Activated CD8-positive, alpha-beta memory T cell treated with anti-CD3 and anti-CD28 coated beads, Interleukin-2, amount 10 ng/mL, durations not matched to agents 7 days and 5 days (primary cell): ENCODE measurements at regions not wholly inside any gene's neighbourhood (a gene's known extent, or its start where the extent isn't known, plus 50 kb on each side); places are given as distances from the start of the nearest gene placed in this dataset.

Experiments
- ATAC-seq: fragments of 150-1000 bp; cut with Tn5 transposase; one replicate; pipeline ENCODE4 v1.10.0; 2021; ENCODE audit warnings: moderate library complexity
- CTCF ChIA-PET: fragments of 350-600 bp; sonication (Branson Sonifier 250); formaldehyde crosslinking; loops from one replicate; lab custom pipeline; 2021; ENCODE audit warnings: antibody characterized with exemption; lab: Charles Lee
- DNase-seq: peaks from one replicate; pipeline ENCODE4 v3.0.0-alpha.2; 2020
- H3K27ac Mint-ChIP-seq: one replicate; pipeline ENCODE4 v1.8.0; 2021; ENCODE audit warnings: mild to moderate bottlenecking, mixed read lengths
- H3K27me3 Mint-ChIP-seq: one replicate; pipeline ENCODE4 v1.8.0; 2021; ENCODE audit warnings: mixed read lengths
- H3K36me3 Mint-ChIP-seq: one replicate; pipeline ENCODE4 v1.8.0; 2021; ENCODE audit warnings: mild to moderate bottlenecking, mixed read lengths
- H3K4me1 Mint-ChIP-seq: one replicate; pipeline ENCODE4 v1.8.0; 2021; ENCODE audit warnings: mixed read lengths
- H3K4me3 Mint-ChIP-seq: one replicate; pipeline ENCODE4 v1.8.0; 2021; ENCODE audit warnings: mild to moderate bottlenecking, moderate library complexity, mixed read lengths
- H3K9me3 Mint-ChIP-seq: one replicate; pipeline ENCODE4 v1.8.0; 2022; ENCODE audit warnings: low read depth, mixed read lengths

DNA sequence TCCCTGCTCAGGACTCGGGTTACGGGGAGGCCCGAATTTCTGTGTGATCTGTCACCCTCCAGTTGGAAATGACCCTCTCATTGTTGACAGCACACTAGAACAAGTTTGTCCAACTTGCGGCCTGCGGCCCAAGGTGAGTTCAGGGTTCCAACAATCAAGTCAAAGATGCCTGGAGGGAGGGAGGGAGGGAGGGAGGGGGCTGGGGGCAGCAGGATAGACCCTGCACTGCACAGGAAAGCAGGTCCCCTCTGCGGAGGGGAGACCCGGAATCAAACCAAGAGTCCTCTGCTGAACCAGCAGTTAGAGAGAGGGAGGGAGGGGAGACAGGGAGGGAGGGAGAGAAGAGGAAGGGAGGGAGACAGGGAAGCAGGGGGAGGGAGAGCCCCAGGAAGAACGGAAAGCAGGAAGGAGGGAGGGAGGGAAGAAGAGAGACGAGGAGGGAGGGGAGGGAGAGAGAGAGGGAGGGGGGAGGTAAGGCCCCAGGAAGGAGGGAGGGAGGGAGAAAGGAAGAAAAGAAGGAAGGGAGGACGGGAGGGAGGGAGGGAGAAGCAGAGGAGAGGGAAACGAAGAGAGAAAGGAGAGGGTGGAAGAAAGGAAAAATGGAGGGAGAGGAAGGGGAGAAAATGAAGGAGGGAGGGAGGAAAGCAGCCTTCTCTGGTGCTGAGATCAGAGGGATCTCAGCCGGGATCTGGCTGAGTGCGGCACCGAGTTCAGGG lies 96.7 kb upstream of the CDH5 start:
- H3K27me3 Mint-ChIP-seq: peaks cover 39% of the 10 kb centered on the region

DNA sequence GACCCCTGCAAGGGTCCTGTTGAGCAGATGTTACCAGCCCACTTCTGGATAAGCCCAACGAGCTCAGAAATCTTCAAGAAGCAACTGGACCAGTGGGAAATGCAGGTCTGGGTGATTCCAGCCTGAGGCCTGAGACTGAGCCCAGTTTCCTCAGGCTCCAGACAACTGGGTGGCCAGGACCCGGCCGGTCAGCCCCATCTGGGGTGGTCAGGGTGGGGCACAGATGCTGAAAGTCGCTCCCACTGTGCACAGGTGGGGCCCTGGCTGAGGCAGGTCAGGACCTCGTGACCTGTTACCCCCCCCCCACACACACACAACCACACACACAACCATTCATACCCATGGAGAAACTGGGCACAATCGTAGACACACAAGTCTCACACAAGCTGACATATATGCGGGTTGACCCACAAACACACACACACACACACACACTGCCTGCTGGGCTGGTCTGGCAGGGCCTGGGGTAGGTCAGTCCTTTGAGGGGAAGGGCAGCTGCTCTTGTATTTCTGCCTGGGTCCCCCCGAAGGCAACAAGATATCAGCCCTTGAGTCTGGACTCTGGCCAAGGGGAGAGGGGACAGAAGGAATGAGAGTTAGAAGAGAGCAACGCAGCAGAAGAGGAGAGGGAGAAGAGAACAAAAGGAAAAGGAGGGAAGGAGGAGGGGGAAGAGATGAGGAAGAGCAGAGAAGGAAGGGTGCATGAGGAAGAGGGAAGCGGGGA lies 99.0 kb upstream of the CDH5 start:
- CTCF ChIA-PET: no interaction called here
- Mint-ChIP-seq H3K9me3 (no peaks in the 10 kb centered on the region), H3K4me1 (peaks cover 5% of the 10 kb centered on the region), H3K36me3 (no peaks in the 10 kb centered on the region), H3K4me3 (no peak overlapping the region), H3K27me3 (peaks cover 39% of the 10 kb centered on the region), H3K27ac (no peak overlapping the region)
- ATAC-seq (no peak), DNase-seq (peak; percentile 5)

More for the DNA sequence above, 96.7 kb upstream of the CDH5 start:
- no peak overlapping the region for H3K27ac Mint-ChIP-seq
- H3K36me3 Mint-ChIP-seq: no peaks in the 10 kb centered on the region
- DNase-seq (no peak), ATAC-seq (no peak)
- peaks cover 7% of the 10 kb centered on the region for H3K4me1 Mint-ChIP-seq
- H3K4me3 Mint-ChIP-seq: no peak overlapping the region
- CTCF ChIA-PET: interaction anchor here (1.8 kb wide), 1 partner anchor 9 kb away, joined by 3 read pairs; no protein-coding TSS in a partner anchor
- no peaks in the 10 kb centered on the region for H3K9me3 Mint-ChIP-seq

DNA sequence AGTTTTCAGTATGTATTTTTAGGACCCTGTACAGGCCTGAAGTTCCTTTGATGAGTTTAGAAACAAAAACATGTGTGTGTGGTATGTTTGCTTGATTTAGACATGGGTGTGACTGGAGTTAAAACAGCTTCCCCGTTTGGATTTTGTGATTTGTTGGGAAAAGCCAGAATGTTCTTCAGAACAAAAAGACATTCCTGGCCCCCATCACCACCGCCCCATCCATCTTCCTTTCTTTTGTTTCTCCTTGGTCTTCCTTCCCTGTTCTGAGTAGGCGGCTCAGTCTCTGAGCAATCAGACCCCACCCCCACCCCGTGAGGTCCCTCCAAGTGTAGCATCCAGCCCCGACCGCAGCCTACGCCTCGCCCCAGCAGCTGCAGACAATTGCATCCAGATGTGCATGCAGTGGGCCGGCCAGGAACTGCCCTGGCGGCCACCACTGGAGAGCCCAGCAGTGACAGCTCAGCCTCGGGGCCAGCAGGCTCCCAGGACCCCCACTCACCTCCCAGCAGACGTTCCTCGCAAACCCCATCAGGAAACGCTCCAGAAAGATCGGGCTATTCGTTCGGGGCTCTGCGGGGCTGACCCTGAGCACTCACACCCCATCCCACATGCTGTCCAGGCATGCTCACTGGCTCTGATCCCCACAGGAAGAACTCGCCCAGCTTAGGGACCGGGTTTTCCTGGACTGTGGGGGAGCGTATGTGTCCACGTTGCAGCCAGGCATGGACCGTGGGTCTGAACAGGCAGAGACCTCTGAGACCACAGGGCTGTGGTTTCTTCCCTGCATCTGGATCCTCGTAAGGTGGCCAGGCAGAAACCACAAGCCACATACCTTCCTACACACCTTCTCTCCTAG lies 99.8 kb upstream of the CDH5 start:
- H3K27ac Mint-ChIP-seq: no peak overlapping the region
- H3K4me3 Mint-ChIP-seq: no peak overlapping the region
- DNase-seq (peak; percentile 35), ATAC-seq (no peak)
- no peaks in the 10 kb centered on the region for H3K36me3 Mint-ChIP-seq
- peaks cover 36% of the 10 kb centered on the region for H3K27me3 Mint-ChIP-seq
- CTCF ChIA-PET: no interaction called here
- peaks cover 5% of the 10 kb centered on the region for H3K4me1 Mint-ChIP-seq
- no peaks in the 10 kb centered on the region for H3K9me3 Mint-ChIP-seq

DNA sequence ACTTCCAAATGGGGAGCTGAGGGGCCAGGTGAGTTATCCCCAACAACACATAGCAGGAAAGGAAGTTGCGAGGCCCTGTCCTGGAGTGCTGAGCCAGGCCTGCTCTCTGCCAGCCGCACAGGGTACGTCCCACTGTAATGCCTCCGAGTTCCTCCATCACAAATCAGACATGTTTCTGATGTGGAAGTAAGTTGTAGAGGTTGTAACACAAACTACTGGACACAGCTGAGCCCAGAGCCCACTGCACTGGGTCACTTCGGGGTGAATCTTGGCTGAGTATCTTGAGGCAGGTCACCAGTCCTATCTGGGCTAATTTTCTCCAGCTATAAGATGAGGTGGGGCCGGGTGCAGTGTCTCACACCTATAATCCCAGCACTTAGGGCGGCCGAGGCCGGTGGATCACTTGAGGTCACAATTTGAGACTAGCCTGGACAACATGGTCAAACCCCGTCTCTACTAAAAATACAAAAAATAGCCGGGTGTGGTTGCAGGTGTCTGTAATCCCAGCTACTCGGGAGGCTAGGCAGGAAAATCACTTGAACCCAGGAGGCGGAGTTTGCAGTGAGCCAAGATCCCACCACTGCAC lies 100.8 kb upstream of the CDH5 start:
- no peak overlapping the region for H3K4me3 Mint-ChIP-seq
- H3K27ac Mint-ChIP-seq: no peak overlapping the region
- H3K27me3 Mint-ChIP-seq: peaks cover 29% of the 10 kb centered on the region
- DNase-seq: peak; percentile 33
- ATAC-seq: no peak
- H3K36me3 Mint-ChIP-seq: no peaks in the 10 kb centered on the region
- H3K9me3 Mint-ChIP-seq: no peaks in the 10 kb centered on the region
- H3K4me1 Mint-ChIP-seq: peaks cover 2% of the 10 kb centered on the region
- CTCF ChIA-PET: no interaction called here

DNA sequence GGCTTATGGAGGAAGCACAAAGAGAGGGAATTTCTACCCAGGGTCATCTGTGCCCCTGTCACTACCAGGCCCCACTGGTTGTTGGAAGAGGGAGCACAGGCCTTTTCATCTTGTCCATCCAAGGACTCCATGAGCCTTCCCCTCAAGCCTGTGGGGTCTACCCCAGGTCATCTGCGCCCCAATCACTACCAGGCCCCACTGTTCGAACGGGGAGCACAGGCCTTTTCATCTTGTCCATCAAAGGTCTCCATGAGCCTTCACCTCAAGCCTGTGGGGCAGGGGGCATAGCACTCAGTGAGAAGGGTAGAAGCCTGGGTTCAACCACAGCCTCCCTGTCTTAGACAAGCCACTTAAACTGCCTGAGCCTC lies 101.5 kb upstream of the CDH5 start:
- H3K4me3 Mint-ChIP-seq: no peak overlapping the region
- ATAC-seq (no peak), DNase-seq (peak; percentile 33)
- H3K36me3 Mint-ChIP-seq: no peaks in the 10 kb centered on the region
- peaks cover 28% of the 10 kb centered on the region for H3K27me3 Mint-ChIP-seq
- H3K9me3 Mint-ChIP-seq: no peaks in the 10 kb centered on the region
- H3K27ac Mint-ChIP-seq: no peak overlapping the region
- H3K4me1 Mint-ChIP-seq: peaks cover 1% of the 10 kb centered on the region
- CTCF ChIA-PET: no interaction called here

DNA sequence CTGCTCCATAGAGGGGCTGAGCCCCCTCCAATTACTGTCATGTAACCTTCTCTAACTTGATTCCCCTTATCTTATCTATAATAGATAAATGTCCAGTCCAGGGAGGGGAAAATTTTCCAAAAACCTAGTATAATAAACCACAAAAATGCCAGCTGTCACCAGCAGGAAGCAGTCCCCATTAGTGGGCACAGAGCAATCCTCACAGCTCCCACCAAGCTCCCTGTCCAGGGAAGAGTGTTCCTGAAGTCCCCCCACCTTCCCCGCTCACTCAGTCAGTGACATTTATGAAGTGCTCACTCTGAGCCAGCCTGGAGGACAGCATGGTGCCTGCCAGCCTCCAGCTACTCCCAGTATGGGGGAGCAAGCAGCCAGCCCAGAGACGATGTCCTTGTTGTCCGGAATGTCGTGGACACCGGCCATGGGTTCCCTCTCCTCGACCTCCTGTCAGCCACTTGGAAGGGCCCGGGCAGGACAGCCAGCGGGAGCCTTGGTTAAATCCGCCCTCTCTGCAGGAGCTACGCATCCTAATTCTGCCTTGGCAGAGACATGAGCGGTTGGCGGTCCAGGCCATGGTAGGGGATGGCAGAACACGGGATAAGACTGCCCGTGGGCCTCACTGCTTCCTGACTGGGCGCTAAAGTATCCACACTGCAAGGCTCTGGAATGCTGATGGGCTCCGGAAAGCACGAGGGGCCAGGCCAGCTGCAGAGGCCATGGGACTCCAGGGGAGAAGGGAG lies 102.0 kb upstream of the CDH5 start:
- peaks cover 27% of the 10 kb centered on the region for H3K27me3 Mint-ChIP-seq
- no peak overlapping the region for H3K27ac Mint-ChIP-seq
- peaks cover 1% of the 10 kb centered on the region for H3K4me1 Mint-ChIP-seq
- ATAC-seq: no peak
- CTCF ChIA-PET: no interaction called here
- no peaks in the 10 kb centered on the region for H3K9me3 Mint-ChIP-seq
- H3K36me3 Mint-ChIP-seq: no peaks in the 10 kb centered on the region
- peak; percentile 27 for DNase-seq
- no peak overlapping the region for H3K4me3 Mint-ChIP-seq

DNA sequence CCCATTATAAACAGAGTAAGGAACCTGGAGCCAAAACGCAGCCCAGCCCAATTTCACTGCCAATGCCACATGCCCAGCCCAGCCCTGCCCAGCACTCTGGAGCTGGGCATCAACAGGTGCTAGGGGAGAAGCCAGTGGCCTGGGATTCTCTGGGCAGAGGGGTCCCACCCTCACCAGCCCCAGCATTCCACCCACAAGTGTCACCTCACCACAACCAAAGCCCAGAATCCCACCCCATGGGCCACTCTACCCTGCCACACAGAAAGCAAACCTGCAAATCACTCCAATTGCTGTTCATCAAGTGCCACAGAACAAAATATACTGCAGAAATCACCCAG lies 102.5 kb upstream of the CDH5 start:
- no peaks in the 10 kb centered on the region for H3K9me3 Mint-ChIP-seq
- H3K27ac Mint-ChIP-seq: no peak overlapping the region
- no peak for DNase-seq
- no peak overlapping the region for H3K4me3 Mint-ChIP-seq
- H3K36me3 Mint-ChIP-seq: no peaks in the 10 kb centered on the region
- no peak for ATAC-seq
- CTCF ChIA-PET: no interaction called here
- H3K27me3 Mint-ChIP-seq: peaks cover 22% of the 10 kb centered on the region
- H3K4me1 Mint-ChIP-seq: peaks cover 1% of the 10 kb centered on the region

DNA sequence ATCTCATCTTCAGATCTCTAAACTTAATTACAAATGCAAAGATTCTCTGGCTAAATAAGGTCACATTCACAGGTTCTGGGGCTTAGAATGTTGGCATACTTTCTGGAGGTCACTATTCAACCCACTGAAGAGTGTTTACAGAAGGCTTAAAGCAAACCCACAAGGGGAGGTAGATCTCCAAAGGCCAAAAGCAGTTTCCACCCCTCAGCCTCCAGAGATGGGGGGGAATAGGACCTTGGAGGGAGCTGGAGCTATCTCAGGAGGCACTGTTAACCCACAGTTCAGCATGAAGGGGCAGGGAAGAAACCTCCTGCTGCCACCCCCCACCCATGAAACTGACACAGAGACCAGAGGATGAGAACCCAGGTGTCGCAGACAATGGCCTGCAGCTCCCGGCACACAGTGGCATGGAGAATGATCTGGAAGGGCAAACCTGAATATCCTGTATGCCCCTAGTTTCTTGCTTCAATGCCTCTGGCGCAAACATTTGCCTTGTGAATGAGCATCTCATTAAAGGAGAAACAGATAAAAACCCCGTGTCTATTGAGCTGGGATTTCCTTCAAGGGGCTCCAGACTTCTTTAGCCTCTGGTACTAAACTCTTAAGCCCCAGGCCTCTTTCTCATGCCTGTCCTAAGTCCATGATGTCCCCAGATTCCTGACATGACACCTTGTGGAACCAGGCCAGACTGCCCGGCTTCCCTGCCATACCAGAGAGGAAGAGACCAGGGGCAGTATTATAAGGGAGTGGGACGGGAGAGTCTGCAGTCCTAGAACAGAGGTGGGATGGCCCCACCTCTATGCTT lies 103.1 kb upstream of the CDH5 start:
- H3K36me3 Mint-ChIP-seq: no peaks in the 10 kb centered on the region
- DNase-seq: no peak
- no peak overlapping the region for H3K4me3 Mint-ChIP-seq
- CTCF ChIA-PET: no interaction called here
- no peak for ATAC-seq
- H3K9me3 Mint-ChIP-seq: no peaks in the 10 kb centered on the region
- peaks cover 1% of the 10 kb centered on the region for H3K4me1 Mint-ChIP-seq
- H3K27ac Mint-ChIP-seq: no peak overlapping the region
- peaks cover 21% of the 10 kb centered on the region for H3K27me3 Mint-ChIP-seq

DNA sequence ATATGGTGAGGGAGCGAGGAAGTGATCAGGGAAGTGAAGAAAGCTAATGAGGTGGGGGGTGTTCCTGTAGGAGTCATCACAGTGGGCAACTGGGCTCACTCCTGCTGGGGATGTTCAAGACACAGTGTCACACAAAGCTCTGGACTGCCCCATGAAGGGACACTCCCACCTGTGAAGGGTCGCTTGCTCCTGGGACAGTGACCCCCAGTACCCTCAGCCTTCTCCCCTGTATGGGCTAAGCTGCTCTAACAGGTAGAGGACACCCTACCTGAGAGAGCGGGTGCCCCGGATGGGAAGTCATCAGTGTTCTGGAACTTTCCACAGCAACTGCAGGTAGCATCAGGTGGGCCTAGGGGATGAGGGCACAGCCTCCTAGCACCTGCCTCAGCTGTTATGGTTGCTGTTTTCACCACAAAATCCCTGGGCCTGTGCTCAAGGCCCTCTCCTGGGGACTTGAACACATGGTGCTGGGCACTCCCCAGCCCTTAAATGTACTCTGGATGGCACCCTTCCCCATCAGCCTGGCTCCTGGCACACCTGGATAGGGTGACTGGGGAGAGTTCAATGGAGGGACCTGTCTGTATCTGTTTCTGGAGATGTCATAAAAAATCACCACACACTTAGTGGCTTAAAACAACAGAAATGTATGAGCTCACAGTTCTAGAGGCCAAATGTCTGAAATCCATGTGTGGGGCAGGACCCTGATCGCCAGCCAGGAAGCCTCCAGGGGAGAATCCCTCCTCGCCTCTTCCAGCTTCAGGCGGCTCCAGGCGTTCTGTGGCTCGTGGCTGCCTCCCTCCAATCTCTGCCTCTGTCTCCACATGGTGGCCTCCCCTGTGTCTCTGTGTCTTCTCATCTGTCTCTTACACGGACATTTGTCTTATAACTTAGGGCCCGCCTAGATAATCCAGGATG lies 104.0 kb upstream of the CDH5 start:
- DNase-seq (peak; percentile 25), ATAC-seq (no peak)
- Mint-ChIP-seq H3K4me1 (peaks cover 1% of the 10 kb centered on the region), H3K36me3 (no peaks in the 10 kb centered on the region), H3K9me3 (no peaks in the 10 kb centered on the region), H3K27ac (no peak overlapping the region), H3K27me3 (peaks cover 13% of the 10 kb centered on the region), H3K4me3 (no peak overlapping the region)
- CTCF ChIA-PET: interaction anchor here (1.6 kb wide), 1 partner anchor 9 kb away, joined by 8 read pairs; no protein-coding TSS in a partner anchor

DNA sequence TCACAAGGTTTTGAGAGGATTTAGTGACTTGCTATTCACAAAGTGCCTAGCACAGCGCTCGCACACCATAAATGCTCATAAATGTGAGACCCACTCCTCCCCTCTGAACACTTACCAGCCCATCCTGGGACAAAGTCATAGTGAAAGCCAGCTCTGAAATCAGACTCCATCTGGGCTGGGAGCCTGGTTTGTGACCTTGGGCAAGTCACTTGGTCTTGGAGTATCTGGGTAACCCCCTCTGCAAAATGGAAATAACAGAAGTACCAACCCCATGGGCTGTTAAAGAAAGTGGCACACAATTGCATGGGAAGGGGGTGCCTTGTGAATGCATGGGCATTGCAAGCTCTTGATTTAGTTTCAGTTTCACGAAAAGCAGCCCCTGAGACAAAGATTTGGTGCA lies 104.7 kb upstream of the CDH5 start:
- CTCF ChIA-PET: interaction anchor here (0.7 to 1.6 kb wide), 2 partner anchors 9 to 14 kb away, joined by 3 to 8 read pairs; no protein-coding TSS in a partner anchor

DNA sequence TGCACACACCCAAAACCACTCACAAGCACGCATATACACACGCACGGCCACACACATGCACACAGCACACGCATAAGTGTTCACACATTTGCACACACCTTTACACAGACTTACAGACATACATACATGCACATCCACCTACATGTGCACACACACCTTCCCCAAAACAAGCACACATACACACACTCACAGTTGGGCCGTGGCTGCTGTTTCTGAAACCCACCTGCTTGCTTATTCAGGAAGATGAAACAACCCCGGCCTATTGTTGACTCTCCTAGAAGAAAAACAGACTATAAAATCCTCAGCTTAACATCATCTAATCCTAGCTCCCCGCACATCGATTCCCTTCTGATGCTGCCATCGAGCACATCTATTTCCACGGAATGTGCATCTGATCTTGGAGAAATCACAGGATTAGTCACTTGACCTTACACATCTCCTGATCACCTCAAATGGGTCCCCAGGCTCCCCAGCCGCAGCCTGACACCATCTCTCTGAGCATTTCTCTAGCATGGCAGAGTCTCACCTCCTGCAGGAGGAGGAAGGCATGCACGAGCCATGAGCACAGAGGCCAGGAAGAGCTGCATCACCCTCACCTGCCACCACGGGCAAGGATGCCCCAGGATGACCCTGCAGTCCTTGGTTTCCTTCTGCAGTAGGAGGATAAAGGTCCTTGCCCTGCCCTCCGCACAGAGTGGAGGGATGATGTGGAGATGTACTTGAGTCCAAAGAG lies 105.8 kb upstream of the CDH5 start:
- Mint-ChIP-seq H3K27me3 (peaks cover 5% of the 10 kb centered on the region), H3K9me3 (no peaks in the 10 kb centered on the region), H3K27ac (no peak overlapping the region), H3K36me3 (no peaks in the 10 kb centered on the region), H3K4me1 (no peaks in the 10 kb centered on the region), H3K4me3 (no peak overlapping the region)
- DNase-seq (peak; percentile 23), ATAC-seq (no peak)
- CTCF ChIA-PET: interaction anchor here (0.7 kb wide), 1 partner anchor 15 kb away, joined by 3 read pairs; no protein-coding TSS in a partner anchor

More for the DNA sequence above, 104.7 kb upstream of the CDH5 start:
- DNase-seq (peak; percentile 38), ATAC-seq (no peak)
- peaks cover 10% of the 10 kb centered on the region for H3K27me3 Mint-ChIP-seq
- peaks cover 1% of the 10 kb centered on the region for H3K4me1 Mint-ChIP-seq
- H3K4me3 Mint-ChIP-seq: no peak overlapping the region
- H3K36me3 Mint-ChIP-seq: no peaks in the 10 kb centered on the region
- no peaks in the 10 kb centered on the region for H3K9me3 Mint-ChIP-seq
- H3K27ac Mint-ChIP-seq: no peak overlapping the region
